DMS114 treated with DMSO at 0.1 percent for 48 hours (cell line): ENCODE measurements at regions not wholly inside any gene's neighbourhood (a gene's known extent, or its start where the extent isn't known, plus 50 kb on each side); places are given as distances from the start of the nearest gene placed in this dataset.
"Not testable (repeated sequence)": the region's sequence is repeated elsewhere in the genome, so short reads cannot be mapped to it uniquely, and the experiment has no call there.

Source experiments
- DNase-seq: peaks from one replicate; lab custom pipeline; 2025; ENCODE audit not compliant: unreplicated experiment; lab: John Stamatoyannopoulos, UW

GRCh38 chr1:234807705-234808104 is 197.7 kb upstream of the IRF2BP2 start:
- not testable (repeated sequence) for DNase-seq

GRCh38 chr1:234802586-234802985 is 192.6 kb upstream of the IRF2BP2 start:
- not testable (repeated sequence) for DNase-seq

GRCh38 chr1:234801636-234802035 is 191.7 kb upstream of the IRF2BP2 start:
- not testable (repeated sequence) for DNase-seq

GRCh38 chr1:234801147-234801546 is 191.2 kb upstream of the IRF2BP2 start:
- DNase-seq, result not testable (repeated sequence)

- not testable (repeated sequence) for DNase-seq
These were observed 190.6 kb upstream of the IRF2BP2 start for GRCh38 chr1:234800563-234800962.

GRCh38 chr1:234799021-234799689 is 189.2 kb upstream of the IRF2BP2 start:
- DNase-seq, result not testable (repeated sequence)

- not testable (repeated sequence) for DNase-seq
These were observed 187.2 kb upstream of the IRF2BP2 start for GRCh38 chr1:234797216-234797615.

- DNase-seq, result not testable (repeated sequence)
These were observed 186.4 kb upstream of the IRF2BP2 start for GRCh38 chr1:234796438-234796792.

GRCh38 chr1:234795711-234796437 is 185.9 kb upstream of the IRF2BP2 start:
- not testable (repeated sequence) for DNase-seq

GRCh38 chr1:234795007-234795406 is 185.0 kb upstream of the IRF2BP2 start:
- not testable (repeated sequence) for DNase-seq

- not testable (repeated sequence) for DNase-seq
These were observed 184.5 kb upstream of the IRF2BP2 start for GRCh38 chr1:234794452-234794851.

GRCh38 chr1:234793924-234794323 is 183.9 kb upstream of the IRF2BP2 start:
- DNase-seq, result not testable (repeated sequence)

GRCh38 chr1:234792221-234792864 is 182.4 kb upstream of the IRF2BP2 start:
- not testable (repeated sequence) for DNase-seq

- not testable (repeated sequence) for DNase-seq
These were observed 181.6 kb upstream of the IRF2BP2 start for GRCh38 chr1:234791615-234792014.

GRCh38 chr1:234790333-234790732 is 180.4 kb upstream of the IRF2BP2 start:
- DNase-seq, result not testable (repeated sequence)

- DNase-seq, result not testable (repeated sequence)
These were observed 177.1 kb upstream of the IRF2BP2 start for GRCh38 chr1:234787011-234787584.

GRCh38 chr1:234785922-234786321 is 175.9 kb upstream of the IRF2BP2 start:
- DNase-seq, result not testable (repeated sequence)

GRCh38 chr1:234785471-234785919 is 175.5 kb upstream of the IRF2BP2 start:
- DNase-seq, result not testable (repeated sequence)

- DNase-seq, result not testable (repeated sequence)
These were observed 174.1 kb upstream of the IRF2BP2 start for GRCh38 chr1:234784108-234784507.

- no peak for DNase-seq
These were observed 172.8 kb upstream of the IRF2BP2 start for GRCh38 chr1:234782791-234783190.

GRCh38 chr1:234782105-234782751 is 172.2 kb upstream of the IRF2BP2 start:
- no peak for DNase-seq
